Ecto neural progenitor cell (in vitro differentiated cells): ENCODE measurements at regions not wholly inside any gene's neighbourhood (a gene's known extent, or its start where the extent isn't known, plus 50 kb on each side); places are given as distances from the start of the nearest gene placed in this dataset.

Experiments
- DNase-seq: peaks from one replicate; pipeline ENCODE4 v3.0.0-alpha.2; 2018; ENCODE audit warnings: low spot score

- no peak for DNase-seq
These were observed 204.6 kb upstream of the TNP1 start for GRCh38 chr2:217064234-217065011.

DNA sequence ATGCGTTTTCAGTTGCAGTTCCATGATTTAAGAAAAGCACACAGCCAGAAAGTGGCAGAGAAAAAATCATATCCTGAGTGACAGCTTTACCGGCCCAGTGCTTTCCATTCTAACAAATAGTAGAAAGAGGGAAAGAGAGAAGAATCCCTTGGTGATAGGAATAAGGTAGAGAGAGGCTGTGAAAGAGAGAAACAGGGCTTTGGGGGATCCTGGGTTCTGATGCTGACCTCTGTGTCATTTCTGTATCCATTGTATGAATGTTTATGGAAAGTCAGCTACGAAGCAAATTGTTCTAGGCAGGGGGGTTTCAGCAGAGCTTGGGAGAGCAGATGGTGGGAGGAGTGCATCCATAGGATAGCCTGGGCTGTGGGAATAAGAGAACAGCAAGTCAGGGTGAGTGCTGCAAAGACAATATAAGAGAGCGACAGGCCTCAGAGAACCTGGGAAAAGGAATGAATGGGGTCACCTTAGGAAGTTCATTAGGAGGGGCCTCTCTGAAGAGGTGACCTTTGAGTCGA is 203.4 kb upstream of the TNP1 start:
- no peak for DNase-seq

GRCh38 chr2:217062768-217063167 is 202.9 kb upstream of the TNP1 start:
- no peak for DNase-seq

GRCh38 chr2:217061916-217062505 is 202.1 kb upstream of the TNP1 start:
- DNase-seq, result no peak

GRCh38 chr2:217060951-217061547 is 201.2 kb upstream of the TNP1 start:
- DNase-seq, result no peak

- DNase-seq, result no peak
These were observed 200.7 kb upstream of the TNP1 start for GRCh38 chr2:217060516-217060915.

DNA sequence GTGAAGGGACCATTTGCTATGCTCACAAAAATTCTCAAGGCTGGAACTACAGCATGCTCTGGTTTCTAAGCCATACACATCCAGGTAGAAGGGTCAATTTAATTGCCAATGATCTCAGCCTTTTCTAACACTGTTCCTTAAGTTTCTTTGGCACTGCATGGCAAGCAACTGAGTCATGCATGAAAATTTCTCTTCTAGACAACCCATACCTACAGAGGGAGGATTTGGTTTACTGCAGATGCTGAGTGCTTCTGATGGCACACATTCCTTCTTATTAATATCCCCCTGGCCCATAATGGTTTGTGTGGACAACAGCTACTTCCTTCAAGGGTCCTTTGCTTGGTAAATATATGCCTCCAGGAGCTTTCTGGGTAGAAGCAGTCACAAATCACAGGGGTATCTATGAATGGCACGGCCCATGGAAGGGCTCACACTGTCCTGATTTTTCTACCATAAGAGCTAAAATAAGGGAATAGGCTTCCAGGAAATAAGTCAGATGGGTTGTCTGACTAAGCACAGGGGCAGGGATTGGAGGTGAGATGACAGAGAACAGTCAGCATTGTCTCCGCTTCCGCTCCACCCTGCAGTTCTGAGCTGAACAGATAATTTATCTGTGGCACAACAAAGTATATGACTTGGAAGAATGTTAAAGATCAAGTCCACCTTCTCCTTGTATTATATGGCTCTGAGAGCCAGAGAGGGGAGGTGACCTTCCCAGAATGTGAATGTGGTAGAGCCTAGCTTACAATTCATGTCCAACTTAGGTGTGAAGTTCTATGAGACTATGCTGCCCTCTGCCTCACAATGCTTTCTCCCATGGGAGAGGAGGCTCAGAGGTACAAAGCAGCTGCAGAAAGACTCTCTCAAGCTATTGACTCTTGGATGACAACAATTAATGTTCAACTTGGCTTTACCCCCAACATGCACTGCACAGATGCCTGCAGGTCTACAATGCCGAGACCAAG is 199.2 kb upstream of the TNP1 start:
- DNase-seq, result no peak

GRCh38 chr2:217057773-217058172 is 197.9 kb upstream of the TNP1 start:
- no peak for DNase-seq

DNA sequence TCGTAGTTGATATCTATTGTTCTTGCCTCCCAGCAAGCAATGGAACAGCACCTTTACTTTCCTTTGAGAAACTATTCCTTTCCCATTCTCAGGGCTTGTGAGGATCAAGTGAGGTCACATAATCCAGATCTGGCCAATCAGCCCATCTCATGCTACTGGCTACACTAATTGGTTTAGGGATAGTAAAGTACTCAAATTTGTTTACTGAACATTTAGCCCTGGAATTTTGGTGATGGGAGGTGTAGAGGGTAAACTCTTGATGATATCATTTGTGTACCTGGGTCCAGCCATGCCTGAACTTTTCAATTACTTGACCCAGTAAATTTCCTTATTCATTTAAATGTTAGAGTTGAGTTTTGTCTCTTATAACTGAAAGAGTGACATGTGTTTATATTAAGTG is 195.8 kb upstream of the TNP1 start:
- DNase-seq, result no peak

GRCh38 chr2:217054791-217055190 is 194.9 kb upstream of the TNP1 start:
- DNase-seq, result no peak

- no peak for DNase-seq
These were observed 193.2 kb upstream of the TNP1 start for GRCh38 chr2:217052856-217053577.

DNA sequence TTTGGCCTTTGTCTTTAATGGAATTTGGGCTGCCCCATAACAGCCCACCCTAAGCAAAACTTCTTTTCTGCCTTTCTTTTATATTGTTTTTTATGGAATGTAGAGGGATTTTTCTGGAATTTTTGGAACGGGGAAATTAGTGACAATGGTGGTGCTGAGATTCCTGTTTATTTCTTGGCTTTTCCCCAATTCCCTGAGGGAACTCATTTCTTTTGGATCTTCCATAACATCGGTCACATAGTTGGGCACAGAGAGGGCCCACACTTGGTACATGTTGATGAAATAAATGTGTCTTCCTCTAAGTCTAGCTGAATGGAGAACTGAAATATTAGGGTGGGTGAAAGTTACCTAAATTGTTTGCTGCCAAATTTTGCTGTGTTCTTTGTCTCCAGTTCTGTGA is 191.6 kb upstream of the TNP1 start:
- DNase-seq, result no peak

DNA sequence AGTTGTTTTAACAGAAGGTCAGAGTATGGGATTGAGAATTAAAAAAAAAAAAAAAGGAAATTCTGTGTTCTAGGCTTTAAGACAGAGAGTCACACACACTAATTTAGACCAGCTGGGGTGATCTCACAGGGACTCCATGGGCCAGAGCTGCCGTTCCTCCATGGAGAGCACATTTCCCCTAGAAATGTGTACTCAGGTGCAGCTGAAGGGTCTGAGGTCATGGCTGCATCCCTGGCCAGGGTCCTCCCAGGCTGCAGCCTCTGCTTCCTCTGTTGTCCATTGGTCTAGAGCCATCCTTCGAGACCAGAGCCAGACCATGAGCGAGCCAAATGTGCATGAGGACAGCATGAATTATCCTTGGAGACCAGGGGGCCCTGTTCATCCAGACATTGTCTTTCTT is 190.1 kb upstream of the TNP1 start:
- no peak for DNase-seq

DNA sequence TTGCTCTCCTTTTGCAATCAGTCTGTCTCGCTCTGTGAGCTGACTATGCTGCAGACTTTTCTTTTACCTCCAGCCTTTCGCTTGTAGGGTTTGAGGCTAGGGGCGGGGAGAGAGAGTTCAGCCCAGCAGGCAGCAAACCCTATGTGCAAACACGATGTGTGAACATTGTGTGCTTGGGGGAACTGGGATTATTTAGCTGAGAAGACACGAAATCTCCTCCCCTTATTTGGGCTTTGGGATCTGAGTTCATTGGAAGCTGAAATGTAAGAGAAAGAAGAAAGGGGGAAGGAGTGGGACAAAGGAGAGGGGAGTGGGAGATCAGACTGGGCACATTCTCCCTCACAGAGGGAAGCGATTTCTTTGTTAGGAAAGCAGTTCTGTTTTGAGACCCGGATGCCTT is 189.6 kb upstream of the TNP1 start:
- DNase-seq, result peak; percentile 62

GRCh38 chr2:217048730-217049129 is 188.9 kb upstream of the TNP1 start:
- no peak for DNase-seq

GRCh38 chr2:217047631-217048030 is 187.8 kb upstream of the TNP1 start:
- DNase-seq, result no peak

- DNase-seq, result no peak
These were observed 187.3 kb upstream of the TNP1 start for GRCh38 chr2:217047209-217047608.

DNA sequence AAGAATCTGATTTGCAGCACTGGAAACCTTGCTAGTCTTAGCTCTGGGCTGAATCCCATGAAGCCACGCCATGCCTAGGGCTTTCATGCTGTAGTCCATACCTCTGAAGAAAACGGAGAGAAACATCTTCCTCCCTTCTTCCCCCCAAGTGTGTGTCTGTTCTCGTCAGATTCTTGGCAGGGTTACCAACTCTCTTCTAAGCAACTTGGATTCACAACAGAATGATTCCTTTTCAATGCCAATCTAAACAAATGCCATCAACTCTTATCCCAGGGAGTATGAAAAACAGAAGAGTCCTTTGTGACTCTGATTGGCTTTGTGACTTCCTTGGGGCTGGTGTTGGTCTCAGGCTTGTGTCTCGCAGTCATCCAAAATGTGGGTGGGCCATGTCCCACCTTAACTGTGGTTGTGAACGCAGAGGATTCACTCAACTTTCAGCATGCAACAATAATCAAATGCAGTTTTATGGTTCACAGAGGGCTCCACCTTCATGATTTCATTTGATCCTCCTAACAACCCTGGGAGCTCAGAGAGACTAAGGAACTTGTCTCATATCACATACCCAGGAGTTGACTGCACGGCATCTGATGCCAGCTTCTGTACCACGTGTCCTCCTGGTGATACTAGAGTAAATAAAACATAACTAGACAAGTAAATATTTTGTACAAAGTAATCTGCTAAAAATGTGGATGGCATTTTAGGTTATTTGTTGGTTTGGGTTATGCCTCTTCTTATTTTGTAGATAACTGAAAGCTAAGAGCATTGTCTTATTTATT is 186.0 kb upstream of the TNP1 start:
- DNase-seq, result no peak

DNA sequence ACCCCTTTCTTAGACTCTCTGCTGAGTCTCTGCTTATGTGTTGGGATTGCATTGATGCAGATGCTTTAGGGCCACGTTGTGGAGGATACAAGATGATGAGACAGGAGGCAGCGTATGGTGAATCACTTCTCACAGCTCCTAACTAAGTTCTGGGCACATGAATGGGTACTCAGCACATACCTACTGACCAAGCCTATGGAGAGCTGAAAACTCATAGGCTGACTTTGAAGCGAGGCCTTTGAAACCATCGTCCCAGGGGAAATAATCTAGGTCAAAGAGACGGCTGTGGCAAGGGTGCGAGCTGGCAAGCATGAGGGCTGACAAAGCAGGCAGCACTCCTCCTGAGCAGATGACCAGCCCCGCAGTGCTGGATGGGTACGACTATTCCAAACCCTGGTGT is 180.2 kb upstream of the TNP1 start:
- no peak for DNase-seq

GRCh38 chr2:217038001-217038400 is 178.1 kb upstream of the TNP1 start:
- no peak for DNase-seq

GRCh38 chr2:217037353-217037752 is 177.5 kb upstream of the TNP1 start:
- no peak for DNase-seq
